ENCODE measurements at regions not wholly inside any gene's neighbourhood (a gene's known extent, or its start where the extent isn't known, plus 50 kb on each side); places are given as distances from the start of the nearest gene placed in this dataset.

DNA sequence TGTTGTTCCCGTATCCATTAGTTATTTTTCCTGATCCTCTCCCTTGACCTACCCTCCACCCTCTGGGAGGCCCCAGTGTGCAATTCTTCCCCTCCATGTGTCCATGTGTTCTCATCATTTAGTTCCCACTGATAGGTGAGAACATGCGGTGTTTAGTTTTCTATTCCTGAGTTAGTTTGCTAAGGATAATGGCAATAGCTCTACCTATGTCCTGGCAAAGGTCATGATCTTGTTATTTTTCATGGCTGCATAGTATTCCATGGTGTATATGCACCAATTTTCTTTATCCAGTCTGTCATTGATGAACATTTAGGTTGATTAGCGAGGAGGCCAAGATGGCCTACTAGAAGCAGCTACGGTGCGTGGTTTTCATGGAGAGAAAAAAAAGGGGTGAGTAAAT, 714.1 kb downstream of the STIM2 start:
- TF ChIP-seq, protein P1, sequence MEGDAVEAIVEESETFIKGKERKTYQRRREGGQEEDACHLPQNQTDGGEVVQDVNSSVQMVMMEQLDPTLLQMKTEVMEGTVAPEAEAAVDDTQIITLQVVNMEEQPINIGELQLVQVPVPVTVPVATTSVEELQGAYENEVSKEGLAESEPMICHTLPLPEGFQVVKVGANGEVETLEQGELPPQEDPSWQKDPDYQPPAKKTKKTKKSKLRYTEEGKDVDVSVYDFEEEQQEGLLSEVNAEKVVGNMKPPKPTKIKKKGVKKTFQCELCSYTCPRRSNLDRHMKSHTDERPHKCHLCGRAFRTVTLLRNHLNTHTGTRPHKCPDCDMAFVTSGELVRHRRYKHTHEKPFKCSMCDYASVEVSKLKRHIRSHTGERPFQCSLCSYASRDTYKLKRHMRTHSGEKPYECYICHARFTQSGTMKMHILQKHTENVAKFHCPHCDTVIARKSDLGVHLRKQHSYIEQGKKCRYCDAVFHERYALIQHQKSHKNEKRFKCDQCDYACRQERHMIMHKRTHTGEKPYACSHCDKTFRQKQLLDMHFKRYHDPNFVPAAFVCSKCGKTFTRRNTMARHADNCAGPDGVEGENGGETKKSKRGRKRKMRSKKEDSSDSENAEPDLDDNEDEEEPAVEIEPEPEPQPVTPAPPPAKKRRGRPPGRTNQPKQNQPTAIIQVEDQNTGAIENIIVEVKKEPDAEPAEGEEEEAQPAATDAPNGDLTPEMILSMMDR (IDR thresholded peaks at IDR 0.05), result no peak
- TF ChIP-seq KDM5A (IDR thresholded peaks at IDR 0.05), result no peak
- TF ChIP-seq POLR2A (IDR thresholded peaks at IDR 0.05; ENCODE audit: low read length), result no peak
- TF ChIP-seq JUN (IDR thresholded peaks at IDR 0.05), result no peak
- TF ChIP-seq SMC3 (IDR thresholded peaks at IDR 0.05), result no peak
- no peak for TF ChIP-seq SREBF2 (IDR thresholded peaks at IDR 0.05)
- TF ChIP-seq EP300 (IDR thresholded peaks at IDR 0.05), result no peak
- no peak for TF ChIP-seq MYC (IDR thresholded peaks at IDR 0.05; ENCODE audit: borderline replicate concordance, low read length)
- TF ChIP-seq TFCP2L1 (CRISPR knock-in tag; IDR thresholded peaks at IDR 0.05), result no peak
